Left lobe of liver (tissue), 2 donors: ENCODE measurements at regions not wholly inside any gene's neighbourhood (a gene's known extent, or its start where the extent isn't known, plus 50 kb on each side); places are given as distances from the start of the nearest gene placed in this dataset.
A peak's percentile ranks its signal among the peaks of the same experiment; 100 is the strongest.
"Not testable (repeated sequence)": the region's sequence is repeated elsewhere in the genome, so short reads cannot be mapped to it uniquely, and the experiment has no call there.

Source experiments
- ATAC-seq: fragments of 200-7000 bp; cut with Tn5 transposase; one replicate; pipeline ENCODE4 v1.9.1; 2020; ENCODE audit warnings: mild to moderate bottlenecking, moderate library complexity
- DNase-seq: peaks from one replicate; pipeline ENCODE4 v3.0.0-alpha.2; 2020; ENCODE audit warnings: low spot score
- donor health status: DM: no; HTN: no; CAD: no; lungs with moderate emphysema.
- donor health status: DM: no; HTN: yes; CAD: no.

- no peak for DNase-seq
- peak; percentile 67 for ATAC-seq
Measured at GRCh38 chr7:106747804-106748203, 86.8 kb upstream of the CCDC71L start.

GRCh38 chr7:106749165-106749564 is 88.2 kb upstream of the CCDC71L start:
- DNase-seq (no peak), ATAC-seq (peak; percentile 29)

GRCh38 chr7:106750773-106751172 is 89.8 kb upstream of the CCDC71L start:
- no peak for ATAC-seq

GRCh38 chr7:106752367-106752766 is 91.4 kb upstream of the CCDC71L start:
- DNase-seq (no peak), ATAC-seq (peak; percentile 31)

More at GRCh38 chr7:106750773-106751172, 89.8 kb upstream of the CCDC71L start:
- no peak for DNase-seq

- ATAC-seq, DNase-seq: not testable (repeated sequence)
Measured at GRCh38 chr7:106755024-106755423, 94.1 kb upstream of the CCDC71L start.

- DNase-seq = no peak
- ATAC-seq = no peak
Measured at GRCh38 chr7:106755641-106756040, 94.7 kb upstream of the CCDC71L start.

- ATAC-seq (no peak), DNase-seq (no peak)
Measured at GRCh38 chr7:106756071-106756470, 95.1 kb upstream of the CCDC71L start.

GRCh38 chr7:106756884-106757283 is 95.9 kb upstream of the CCDC71L start:
- ATAC-seq (no peak), DNase-seq (no peak)

- DNase-seq (peak; percentile 57), ATAC-seq (peak; percentile 73)
Measured at GRCh38 chr7:106757846-106758245, 96.9 kb upstream of the CCDC71L start.

GRCh38 chr7:106762845-106763244 is 101.9 kb upstream of the CCDC71L start:
- not testable (repeated sequence) for DNase-seq, ATAC-seq

GRCh38 chr7:106763717-106764116 is 101.4 kb upstream of the PIK3CG start:
- ATAC-seq (peak; percentile 14), DNase-seq (no peak)

- ATAC-seq = no peak
- DNase-seq = no peak
Measured at GRCh38 chr7:106765727-106766355, 99.2 kb upstream of the PIK3CG start.

- DNase-seq = no peak
- no peak for ATAC-seq
Measured at GRCh38 chr7:106766551-106766950, 98.5 kb upstream of the PIK3CG start.

GRCh38 chr7:106767078-106767477 is 98.0 kb upstream of the PIK3CG start:
- ATAC-seq = no peak
- no peak for DNase-seq

GRCh38 chr7:106767498-106768323 is 97.4 kb upstream of the PIK3CG start:
- peak; percentile 28 for ATAC-seq

GRCh38 chr7:106768324-106768751 is 96.7 kb upstream of the PIK3CG start:
- ATAC-seq = no peak

More at GRCh38 chr7:106767498-106768323, 97.4 kb upstream of the PIK3CG start:
- no peak for DNase-seq

GRCh38 chr7:106770191-106770590 is 94.9 kb upstream of the PIK3CG start:
- ATAC-seq (no peak), DNase-seq (no peak)

More at GRCh38 chr7:106768324-106768751, 96.7 kb upstream of the PIK3CG start:
- DNase-seq = no peak

GRCh38 chr7:106772655-106773108 is 92.4 kb upstream of the PIK3CG start:
- ATAC-seq (no peak), DNase-seq (no peak)

- DNase-seq (no peak), ATAC-seq (peak; percentile 56)
Measured at GRCh38 chr7:106773228-106773627, 91.9 kb upstream of the PIK3CG start.

GRCh38 chr7:106773721-106774120 is 91.4 kb upstream of the PIK3CG start:
- no peak for ATAC-seq
- no peak for DNase-seq

- DNase-seq (no peak), ATAC-seq (no peak)
Measured at GRCh38 chr7:106774213-106774767, 90.8 kb upstream of the PIK3CG start.
